GM12891 (cell line): ENCODE measurements at regions not wholly inside any gene's neighbourhood (a gene's known extent, or its start where the extent isn't known, plus 50 kb on each side); places are given as distances from the start of the nearest gene placed in this dataset.

Experiments
- SPI1 ChIP-seq: IDR thresholded peaks from 2 replicates; pipeline ENCODE4 v1.6.1; 2011; ENCODE audit warnings: low read depth, low read length, control low read depth
- TAF1 ChIP-seq: IDR thresholded peaks from 2 replicates; pipeline ENCODE4 v1.6.1; 2011; ENCODE audit warnings: low read depth, low read length, control low read depth

GRCh38 chr9:86637515-86637914 is 283.3 kb upstream of the TUT7 start:
- TF ChIP-seq SPI1 (no peak), TAF1 (no peak)
